GM13977 (cell line): ENCODE measurements at regions not wholly inside any gene's neighbourhood (a gene's known extent, or its start where the extent isn't known, plus 50 kb on each side); places are given as distances from the start of the nearest gene placed in this dataset.

Experiments used
- DNase-seq: peaks from one replicate; pipeline ENCODE4 v3.0.0; 2012; ENCODE audit warnings: low spot score
- CTCF ChIP-seq: IDR thresholded peaks from 2 replicates; pipeline ENCODE4 v1.5.1; 2012; ENCODE audit warnings: mild to moderate bottlenecking, control low read depth; ENCODE audit not compliant: insufficient read depth; ENCODE audit errors: extremely low read depth, missing control alignments
- in situ Hi-C: fragments of 300-500 bp; cut with MboI; formaldehyde crosslinking; loops from one replicate; pipeline ENCODE4 v1.12.0; 2022; ENCODE audit warnings: low sequenced_read_pairs, low pct_unique_long_range_greater_than_20kb, mixed read lengths, inconsistent platforms; ENCODE audit not compliant: unreplicated experiment

GRCh38 chr16:22670044-22670536, 143.9 kb upstream of the HS3ST2 start:
- no peak for TF ChIP-seq CTCF
- DNase-seq, result no peak
- in situ Hi-C loops, result no loop called here

- no peak for TF ChIP-seq CTCF
- peak; percentile 61 for DNase-seq
- in situ Hi-C loops, result no loop called here
Measured at GRCh38 chr16:22670551-22671041, 143.4 kb upstream of the HS3ST2 start.

- no peak for TF ChIP-seq CTCF
- no peak for DNase-seq
- in situ Hi-C loops, result no loop called here
Measured at GRCh38 chr16:22671301-22672076, 142.5 kb upstream of the HS3ST2 start.

GRCh38 chr16:22672830-22673210, 141.1 kb upstream of the HS3ST2 start:
- in situ Hi-C loops, result no loop called here
- TF ChIP-seq CTCF, result no peak
- DNase-seq, result no peak

GRCh38 chr16:22673421-22673831, 140.5 kb upstream of the HS3ST2 start:
- TF ChIP-seq CTCF, result no peak
- in situ Hi-C loops, result no loop called here
- no peak for DNase-seq

- DNase-seq, result no peak
- no peak for TF ChIP-seq CTCF
- in situ Hi-C loops, result no loop called here
Measured at GRCh38 chr16:22674832-22675191, 139.2 kb upstream of the HS3ST2 start.
